ENCODE measurements at regions not wholly inside any gene's neighbourhood (a gene's known extent, or its start where the extent isn't known, plus 50 kb on each side); places are given as distances from the start of the nearest gene placed in this dataset.

DNA sequence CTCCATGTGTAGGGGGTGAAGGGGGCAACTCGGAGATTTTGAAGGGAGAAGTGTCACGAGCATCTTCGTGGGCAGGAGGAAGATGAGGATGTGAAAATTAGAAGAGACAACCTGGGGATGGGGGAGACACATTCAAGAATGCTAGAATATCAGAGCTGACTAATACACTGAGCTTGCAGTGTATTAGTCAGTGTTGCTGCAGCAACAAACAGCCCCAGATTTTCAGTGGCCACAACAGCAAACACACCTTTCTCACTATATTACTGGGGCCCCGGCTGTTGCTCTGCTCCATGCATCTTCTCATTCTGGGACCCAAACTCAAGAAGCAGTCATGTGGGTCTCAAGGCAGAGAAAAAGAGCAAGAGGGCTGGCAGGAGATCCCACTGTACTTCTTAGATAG lies 74.8 kb upstream of the SIM2 start:
- no peak for TF ChIP-seq SMC3 (conservative IDR thresholded peaks at IDR 0.05; ENCODE audit: insufficient read depth, low read depth, low read length)
- TF ChIP-seq EZH2 (IDR thresholded peaks at IDR 0.05; ENCODE audit: borderline replicate concordance, low read depth, low read length), result no peak
- no peak for TF ChIP-seq HDGF (IDR thresholded peaks at IDR 0.05)
- TF ChIP-seq, protein P1, sequence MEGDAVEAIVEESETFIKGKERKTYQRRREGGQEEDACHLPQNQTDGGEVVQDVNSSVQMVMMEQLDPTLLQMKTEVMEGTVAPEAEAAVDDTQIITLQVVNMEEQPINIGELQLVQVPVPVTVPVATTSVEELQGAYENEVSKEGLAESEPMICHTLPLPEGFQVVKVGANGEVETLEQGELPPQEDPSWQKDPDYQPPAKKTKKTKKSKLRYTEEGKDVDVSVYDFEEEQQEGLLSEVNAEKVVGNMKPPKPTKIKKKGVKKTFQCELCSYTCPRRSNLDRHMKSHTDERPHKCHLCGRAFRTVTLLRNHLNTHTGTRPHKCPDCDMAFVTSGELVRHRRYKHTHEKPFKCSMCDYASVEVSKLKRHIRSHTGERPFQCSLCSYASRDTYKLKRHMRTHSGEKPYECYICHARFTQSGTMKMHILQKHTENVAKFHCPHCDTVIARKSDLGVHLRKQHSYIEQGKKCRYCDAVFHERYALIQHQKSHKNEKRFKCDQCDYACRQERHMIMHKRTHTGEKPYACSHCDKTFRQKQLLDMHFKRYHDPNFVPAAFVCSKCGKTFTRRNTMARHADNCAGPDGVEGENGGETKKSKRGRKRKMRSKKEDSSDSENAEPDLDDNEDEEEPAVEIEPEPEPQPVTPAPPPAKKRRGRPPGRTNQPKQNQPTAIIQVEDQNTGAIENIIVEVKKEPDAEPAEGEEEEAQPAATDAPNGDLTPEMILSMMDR (IDR thresholded peaks at IDR 0.05 in 2 of 3, conservative IDR thresholded peaks at IDR 0.05 in 1 of 3; ENCODE audit: insufficient read depth in 2 of 3, low read depth in 1 of 3, low read length in 3 of 3), result no peak
